HEK293T (cell line): ENCODE measurements at regions not wholly inside any gene's neighbourhood (a gene's known extent, or its start where the extent isn't known, plus 50 kb on each side); places are given as distances from the start of the nearest gene placed in this dataset.

Experiments used
- CTCF ChIA-PET: fragments of 350-600 bp; formaldehyde crosslinking; extraction: SDS; loops from one replicate; lab custom pipeline; 2021; ENCODE audit warnings: antibody characterized with exemption, inconsistent platforms; lab: Yijun Ruan, JAX
- POLR2A ChIA-PET: fragments of 350-600 bp; formaldehyde crosslinking; extraction: SDS; loops from one replicate; lab custom pipeline; 2020; ENCODE audit warnings: antibody characterized with exemption, inconsistent platforms; lab: Yijun Ruan, JAX
- DNase-seq: peaks from one replicate; pipeline ENCODE4 v3.0.0; 2012; ENCODE audit warnings: mixed read lengths; ENCODE audit errors: extremely low spot score
- ARNT ChIP-seq: fragments of 450-650 bp; IDR thresholded peaks from 2 replicates; pipeline ENCODE4 v1.6.1; 2017; ENCODE audit warnings: mild to moderate bottlenecking
- BHLHE40 ChIP-seq: fragments of 450-650 bp; IDR thresholded peaks from 2 replicates; pipeline ENCODE4 v1.6.1; 2016; ENCODE audit warnings: mild to moderate bottlenecking, moderate library complexity, borderline replicate concordance
- CTBP1 ChIP-seq: fragments of 450-650 bp; IDR thresholded peaks from 2 replicates; pipeline ENCODE4 v1.6.1; 2016; ENCODE audit warnings: borderline replicate concordance
- ELF4 ChIP-seq: fragments of 450-650 bp; IDR thresholded peaks from 2 replicates; pipeline ENCODE4 v1.6.1; 2017; ENCODE audit warnings: antibody characterized with exemption
- FOXA1 ChIP-seq: fragments of 450-650 bp; IDR thresholded peaks from 2 replicates; pipeline ENCODE4 v1.6.1; 2016; ENCODE audit warnings: mild to moderate bottlenecking
- FOXK2 ChIP-seq: fragments of 450-650 bp; IDR thresholded peaks from 2 replicates; pipeline ENCODE4 v1.6.1; 2016; ENCODE audit warnings: mild to moderate bottlenecking
- FOXM1 ChIP-seq: fragments of 450-650 bp; IDR thresholded peaks from 2 replicates; pipeline ENCODE4 v1.6.1; 2017; ENCODE audit warnings: mild to moderate bottlenecking, borderline replicate concordance
- HDGF ChIP-seq: fragments of 450-650 bp; IDR thresholded peaks from 2 replicates; pipeline ENCODE4 v1.6.1; 2017; ENCODE audit warnings: antibody characterized with exemption, borderline replicate concordance
- L3MBTL2 ChIP-seq: fragments of 450-650 bp; conservative IDR thresholded peaks from 2 replicates; pipeline ENCODE4 v1.6.1; 2016; ENCODE audit warnings: mild to moderate bottlenecking
- LEF1 ChIP-seq: fragments of 450-650 bp; IDR thresholded peaks from 2 replicates; pipeline ENCODE4 v1.6.1; 2017; ENCODE audit warnings: mild to moderate bottlenecking, borderline replicate concordance
- NFRKB ChIP-seq: fragments of 450-650 bp; IDR thresholded peaks from 2 replicates; pipeline ENCODE4 v1.6.1; 2016; ENCODE audit warnings: mild to moderate bottlenecking, moderate library complexity
- PKNOX1 ChIP-seq: fragments of 450-650 bp; IDR thresholded peaks from 2 replicates; pipeline ENCODE4 v1.6.1; 2016
- SP1 ChIP-seq: fragments of 450-650 bp; IDR thresholded peaks from 2 replicates; pipeline ENCODE4 v1.6.1; 2017
- SUZ12 ChIP-seq: fragments of 450-650 bp; IDR thresholded peaks from 2 replicates; pipeline ENCODE4 v1.6.1; 2016; ENCODE audit warnings: mild to moderate bottlenecking
- TARDBP ChIP-seq: fragments of 450-650 bp; IDR thresholded peaks from 2 replicates; pipeline ENCODE4 v1.6.1; 2016
- ZNF384 ChIP-seq: fragments of 450-650 bp; IDR thresholded peaks from 2 replicates; pipeline ENCODE4 v1.6.1; 2016

GRCh38 chr12:92634730-92635129 is 68.1 kb upstream of the PLEKHG7 start:
- DNase-seq, result no peak
- POLR2A ChIA-PET, result interaction anchor here (0.6 kb wide), 1 partner anchor 10 kb away, joined by 4 read pairs; no protein-coding TSS in a partner anchor
- TF ChIP-seq BHLHE40 (no peak), L3MBTL2 (no peak), FOXA1 (no peak), HDGF (no peak), TARDBP (no peak), NFRKB (no peak), ARNT (no peak), FOXM1 (no peak), CTBP1 (no peak), ZNF384 (no peak), FOXK2 (no peak), SP1 (no peak), ELF4 (no peak), PKNOX1 (no peak), SUZ12 (no peak), LEF1 (no peak)
- CTCF ChIA-PET, result no interaction called here

GRCh38 chr12:92634202-92634601 is 68.6 kb upstream of the PLEKHG7 start:
- POLR2A ChIA-PET, result no interaction called here
- CTCF ChIA-PET, result no interaction called here
- DNase-seq, result no peak
- TF ChIP-seq TARDBP, result no peak

- POLR2A ChIA-PET, result no interaction called here
- CTCF ChIA-PET, result no interaction called here
- TF ChIP-seq LEF1 (no peak), FOXM1 (no peak), CTBP1 (no peak), SP1 (no peak), NFRKB (no peak), PKNOX1 (no peak), TARDBP (no peak), FOXA1 (no peak), SUZ12 (no peak), ELF4 (no peak), ARNT (no peak), ZNF384 (no peak), FOXK2 (no peak), L3MBTL2 (no peak), BHLHE40 (no peak), HDGF (no peak)
- no peak for DNase-seq
These were observed 71.8 kb upstream of the PLEKHG7 start for GRCh38 chr12:92630968-92631367.

GRCh38 chr12:92629349-92630065 is 73.3 kb upstream of the PLEKHG7 start:
- ChIA-PET CTCF (no interaction called here), POLR2A (no interaction called here)
- TF ChIP-seq ZNF384, result peak; percentile 39; the same call in 1 of the 2 replicates
- TF ChIP-seq FOXA1, result no peak
- DNase-seq, result peak; percentile 10

GRCh38 chr12:92628476-92628875 is 74.3 kb upstream of the PLEKHG7 start:
- TF ChIP-seq ELF4 (no peak), HDGF (no peak), PKNOX1 (no peak), NFRKB (no peak), ZNF384 (no peak), SUZ12 (no peak), TARDBP (no peak), FOXM1 (no peak), LEF1 (no peak), L3MBTL2 (no peak), SP1 (no peak), CTBP1 (no peak), FOXA1 (no peak)
- ChIA-PET CTCF (no interaction called here), POLR2A (no interaction called here)
- DNase-seq, result no peak

- POLR2A ChIA-PET, result no interaction called here
- no peak for TF ChIP-seq BHLHE40
- no peak for TF ChIP-seq FOXA1
- TF ChIP-seq SP1, result no peak
- no peak for TF ChIP-seq FOXM1
- TF ChIP-seq SUZ12, result no peak
- CTCF ChIA-PET, result no interaction called here
These were observed 75.3 kb upstream of the PLEKHG7 start for GRCh38 chr12:92627511-92627910.

More at GRCh38 chr12:92627511-92627910, 75.3 kb upstream of the PLEKHG7 start:
- no peak for DNase-seq
